ENCODE measurements at regions not wholly inside any gene's neighbourhood (a gene's known extent, or its start where the extent isn't known, plus 50 kb on each side); places are given as distances from the start of the nearest gene placed in this dataset.

- H3K4me3 Mint-ChIP-seq, result no peak overlapping the region
- peaks cover 23% of the 10 kb centered on the region for H3K4me1 Mint-ChIP-seq
- H3K36me3 Mint-ChIP-seq, result no peaks in the 10 kb centered on the region
- H3K27me3 Mint-ChIP-seq (ENCODE audit: low read depth), result peaks cover 4% of the 10 kb centered on the region
- no peak for ATAC-seq
- ChIA-PET POLR2A (no interaction called here), CTCF (no interaction called here)
- TF ChIP-seq ZNF532 (CRISPR knock-in tag; IDR thresholded peaks at IDR 0.05; ENCODE audit: borderline replicate concordance) (no peak), HMGA2 (CRISPR knock-in tag; IDR thresholded peaks at IDR 0.05) (no peak), HMGXB4 (CRISPR knock-in tag; IDR thresholded peaks at IDR 0.05) (no peak), RORB (CRISPR knock-in tag; IDR thresholded peaks at IDR 0.05) (no peak)
- DNase-seq (ENCODE audit: low spot score), result no peak
- no peaks in the 10 kb centered on the region for H3K9me3 Mint-ChIP-seq
- no peak overlapping the region for H3K27ac Mint-ChIP-seq
Observed at GRCh38 chr5:173775261-173776197, 112.6 kb upstream of the CPEB4 start.

- Mint-ChIP-seq H3K9me3 (no peaks in the 10 kb centered on the region), H3K27ac (no peak overlapping the region), H3K36me3 (no peaks in the 10 kb centered on the region), H3K4me1 (peaks cover 22% of the 10 kb centered on the region), H3K4me3 (no peak overlapping the region), H3K27me3 (ENCODE audit: low read depth) (peaks cover 4% of the 10 kb centered on the region)
- ATAC-seq (no peak), DNase-seq (ENCODE audit: low spot score) (no peak)
- POLR2A ChIA-PET, result no interaction called here
- CTCF ChIA-PET, result interaction anchor here (1.1 kb wide), 1 partner anchor 10 kb away, joined by 3 read pairs; no protein-coding TSS in a partner anchor
- TF ChIP-seq ZNF425 (CRISPR knock-in tag; conservative IDR thresholded peaks at IDR 0.05), result no peak
- TF ChIP-seq JUN (CRISPR knock-in tag; IDR thresholded peaks at IDR 0.05), result no peak
- TF ChIP-seq ZNF671 (CRISPR knock-in tag; IDR thresholded peaks at IDR 0.05), result no peak
- TF ChIP-seq CREB1 (CRISPR knock-in tag; IDR thresholded peaks at IDR 0.05), result no peak
- no peak for TF ChIP-seq FOXP1 (CRISPR knock-in tag; IDR thresholded peaks at IDR 0.05; ENCODE audit: borderline replicate concordance)
- no peak for TF ChIP-seq ZMAT4 (CRISPR knock-in tag; IDR thresholded peaks at IDR 0.05)
- TF ChIP-seq TEAD1 (CRISPR knock-in tag; IDR thresholded peaks at IDR 0.05), result no peak
- no peak for TF ChIP-seq NR2C2 (CRISPR knock-in tag; IDR thresholded peaks at IDR 0.05)
- TF ChIP-seq ZSCAN18 (CRISPR knock-in tag; IDR thresholded peaks at IDR 0.05), result no peak
- no peak for TF ChIP-seq AFF4 (CRISPR knock-in tag; IDR thresholded peaks at IDR 0.05; ENCODE audit: borderline replicate concordance)
- TF ChIP-seq ZNF281 (CRISPR knock-in tag; IDR thresholded peaks at IDR 0.05), result no peak
Observed at GRCh38 chr5:173777149-173777548, 111.0 kb upstream of the CPEB4 start.

Measured in WTC11 (cell line).